H7 (cell line): ENCODE measurements at regions not wholly inside any gene's neighbourhood (a gene's known extent, or its start where the extent isn't known, plus 50 kb on each side); places are given as distances from the start of the nearest gene placed in this dataset.

Source experiments
- DNase-seq: peaks from one replicate; pipeline ENCODE4 v3.0.0; 2012
- H3K27me3 ChIP-seq: 2 replicates; pipeline ENCODE4 v1.6.0; 2011; ENCODE audit warnings: mild to moderate bottlenecking, low read length; ENCODE audit not compliant: control insufficient read depth, insufficient read depth
- H3K36me3 ChIP-seq: replicated peaks from 2 replicates; pipeline ENCODE4 v1.5.1; 2011; ENCODE audit warnings: low read length; ENCODE audit not compliant: control insufficient read depth, insufficient read depth
- H3K4me3 ChIP-seq: 2 replicates; pipeline ENCODE4 v1.5.1; 2011; ENCODE audit warnings: low read depth, mild to moderate bottlenecking, control low read depth, low read length, moderate library complexity; ENCODE audit not compliant: insufficient read depth

DNA sequence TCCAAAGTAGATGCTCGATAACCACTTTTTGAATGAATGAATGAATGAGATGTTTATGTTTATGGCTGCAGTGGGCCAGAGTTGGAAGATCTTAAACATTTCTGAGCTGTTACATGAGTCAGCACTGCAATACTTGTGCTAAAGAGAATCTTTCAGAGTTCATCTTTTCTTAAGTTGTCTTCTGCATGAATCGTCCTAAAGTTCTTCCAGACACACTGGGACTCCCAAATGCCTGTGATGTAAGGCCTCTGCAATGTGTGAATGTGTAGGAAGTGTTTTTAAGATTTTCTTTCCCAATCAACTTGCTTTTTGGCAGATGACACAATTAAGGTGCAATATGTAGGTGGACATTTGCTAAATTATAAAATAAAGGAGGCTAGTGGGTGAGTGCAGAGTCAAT, 50.3 kb upstream of the TRIM9 start:
- DNase-seq = no peak
- Histone ChIP-seq H3K4me3 (no peak overlapping the region), H3K36me3 (no peaks in the 10 kb centered on the region), H3K27me3 (no peaks in the 10 kb centered on the region)

DNA sequence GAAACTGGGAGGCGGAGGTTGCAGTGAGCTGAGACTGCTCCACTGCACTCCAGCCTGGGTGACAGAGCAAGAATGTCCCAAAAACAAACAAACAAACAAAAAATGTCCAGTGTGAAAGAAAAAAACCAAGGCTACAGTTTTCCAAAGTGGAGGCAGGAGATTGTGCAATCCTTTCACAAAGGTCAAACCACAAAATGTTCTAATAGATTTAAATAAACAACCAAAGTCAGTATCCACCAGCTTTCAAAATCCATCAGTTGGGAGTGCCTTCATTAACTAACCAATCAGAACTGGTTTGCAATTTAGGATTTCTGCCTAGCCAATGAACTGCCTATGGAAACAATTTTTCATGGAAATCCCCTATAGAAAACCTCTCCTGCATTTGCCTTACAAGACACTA, 52.3 kb upstream of the TRIM9 start:
- no peak for DNase-seq
- H3K36me3 ChIP-seq = no peaks in the 10 kb centered on the region
- H3K4me3 ChIP-seq = no peak overlapping the region
- no peaks in the 10 kb centered on the region for H3K27me3 ChIP-seq

DNA sequence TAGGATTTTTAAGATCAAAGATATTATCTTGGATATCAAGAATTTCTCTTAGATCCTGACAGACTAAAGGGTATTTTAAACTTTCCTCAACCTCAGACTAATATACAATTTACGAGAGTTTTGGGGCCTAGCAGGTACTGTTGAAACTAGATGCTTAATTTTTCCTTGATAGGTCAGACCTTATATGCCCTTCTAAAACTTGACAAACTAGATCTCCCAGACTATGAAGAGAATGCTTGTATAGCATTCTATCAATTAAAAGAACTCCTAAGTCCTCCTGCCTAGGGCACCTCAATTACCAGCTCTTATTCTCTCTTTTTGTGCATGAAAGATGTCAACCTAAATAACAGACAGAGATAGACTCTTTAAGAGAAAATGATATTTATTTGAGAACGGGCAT, 60.4 kb upstream of the TRIM9 start:
- DNase-seq = no peak
- Histone ChIP-seq H3K36me3 (no peaks in the 10 kb centered on the region), H3K4me3 (no peak overlapping the region), H3K27me3 (no peaks in the 10 kb centered on the region)

DNA sequence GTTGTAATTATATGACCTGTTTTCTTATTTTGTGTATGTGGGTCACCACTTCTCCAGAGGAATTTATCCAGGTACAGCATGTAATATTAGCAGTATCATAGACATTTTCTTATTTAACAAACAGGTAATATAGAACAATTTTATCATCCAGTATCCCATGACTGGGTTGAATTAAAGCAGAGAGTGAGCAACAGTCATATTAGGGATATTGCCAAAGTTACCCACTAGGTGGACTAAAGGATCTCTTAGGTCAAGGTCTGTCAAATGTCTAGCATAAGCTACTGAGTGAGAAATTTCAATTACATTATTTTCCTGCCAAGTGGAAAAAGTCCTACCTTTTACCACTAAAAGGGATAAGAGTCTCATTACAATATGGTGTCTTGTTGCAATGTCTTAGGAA, 62.1 kb upstream of the TRIM9 start:
- Histone ChIP-seq H3K4me3 (no peak overlapping the region), H3K27me3 (no peaks in the 10 kb centered on the region), H3K36me3 (no peaks in the 10 kb centered on the region)
- DNase-seq = no peak

DNA sequence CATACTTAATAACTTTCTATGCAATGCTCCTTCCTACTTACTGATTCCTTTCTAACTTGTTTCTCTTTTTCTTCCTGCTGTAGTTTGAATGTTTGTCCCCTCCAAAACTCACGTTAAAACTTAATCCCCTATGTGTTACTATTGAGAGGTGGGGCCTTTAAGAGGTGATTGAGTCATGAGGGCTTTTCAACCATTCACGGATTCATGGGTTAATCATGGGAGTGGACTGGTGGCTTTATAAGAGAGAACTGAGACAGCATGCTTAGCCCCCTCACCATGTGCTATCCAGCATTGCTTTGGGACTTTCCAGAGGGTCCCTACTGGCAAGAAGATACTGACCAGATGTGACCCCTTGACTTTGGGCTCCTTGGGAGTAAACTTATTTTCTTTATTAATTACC, 66.0 kb upstream of the TRIM9 start:
- DNase-seq = no peak
- no peaks in the 10 kb centered on the region for H3K27me3 ChIP-seq
- H3K36me3 ChIP-seq = no peaks in the 10 kb centered on the region
- H3K4me3 ChIP-seq = no peak overlapping the region

DNA sequence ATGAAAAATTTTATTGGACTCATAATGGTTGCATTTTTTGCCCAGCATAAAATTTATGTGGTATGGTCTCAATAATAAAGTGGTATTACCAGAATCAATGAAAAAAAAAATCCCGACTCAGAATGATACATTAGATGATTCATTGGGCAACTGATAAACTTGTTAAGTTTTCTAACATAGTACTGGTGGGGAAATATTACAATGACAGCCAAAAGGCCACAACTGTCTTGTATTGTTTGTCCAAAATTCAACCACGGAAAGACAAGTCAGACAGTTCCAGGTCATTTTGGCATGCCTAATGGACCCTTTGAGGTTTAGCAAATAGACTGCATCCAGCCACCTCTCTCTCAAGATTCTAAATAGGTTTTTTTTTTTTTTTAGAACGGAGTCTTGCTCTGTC, 70.5 kb upstream of the TRIM9 start:
- H3K36me3 ChIP-seq = no peaks in the 10 kb centered on the region
- H3K4me3 ChIP-seq = no peak overlapping the region
- no peaks in the 10 kb centered on the region for H3K27me3 ChIP-seq
- no peak for DNase-seq

DNA sequence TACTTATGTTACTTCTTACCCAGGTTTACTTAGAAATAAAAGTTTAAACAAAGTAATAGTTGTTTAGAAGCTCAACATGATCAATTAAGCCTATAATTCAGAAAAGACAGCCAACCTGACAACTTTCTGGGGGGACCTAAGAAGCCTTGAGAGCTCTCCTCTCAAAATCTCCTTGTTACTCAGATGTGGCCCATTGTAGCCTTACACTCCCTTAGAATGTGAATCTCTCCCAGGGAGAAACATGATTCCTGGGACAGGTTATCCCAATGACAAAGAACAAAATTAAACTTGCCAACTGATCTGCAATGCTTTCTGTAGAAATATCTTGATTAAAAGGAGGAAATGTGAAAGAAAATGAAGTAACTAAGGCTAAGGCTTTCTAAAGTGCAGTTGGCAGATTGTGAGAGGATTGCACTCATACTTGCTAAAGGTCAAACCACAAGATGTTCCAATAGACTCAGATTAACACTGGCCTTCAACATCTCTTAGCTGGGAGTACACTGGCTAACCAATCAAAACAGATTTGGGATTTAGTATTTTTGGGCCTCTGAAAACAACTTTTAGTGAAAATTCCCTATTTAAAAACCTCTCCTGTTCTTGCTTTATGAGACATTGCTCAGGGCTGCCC, 72.3 kb upstream of the TMX1 start:
- no peak for DNase-seq
- Histone ChIP-seq H3K36me3 (no peaks in the 10 kb centered on the region), H3K4me3 (no peak overlapping the region), H3K27me3 (no peaks in the 10 kb centered on the region)

DNA sequence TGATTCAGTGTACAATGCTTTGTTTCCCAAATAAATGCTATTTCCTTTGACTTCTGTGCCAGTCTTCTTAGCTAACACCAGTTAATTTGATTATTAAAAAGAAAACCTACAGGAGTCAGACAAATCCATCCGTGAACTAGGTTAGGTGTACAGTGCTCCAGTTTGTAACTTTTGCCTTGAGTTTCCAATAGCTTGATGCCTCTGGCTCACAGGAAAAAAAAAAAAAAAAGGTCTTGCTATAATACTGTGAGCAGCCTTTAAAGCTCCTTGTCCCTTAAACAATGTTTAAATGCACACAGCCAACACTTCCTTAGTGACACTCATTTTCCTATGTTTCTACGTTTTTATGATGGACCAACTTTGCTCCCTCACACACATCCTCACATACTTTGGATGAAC, 71.8 kb upstream of the TMX1 start:
- no peaks in the 10 kb centered on the region for H3K27me3 ChIP-seq
- no peaks in the 10 kb centered on the region for H3K36me3 ChIP-seq
- H3K4me3 ChIP-seq = no peak overlapping the region
- no peak for DNase-seq

DNA sequence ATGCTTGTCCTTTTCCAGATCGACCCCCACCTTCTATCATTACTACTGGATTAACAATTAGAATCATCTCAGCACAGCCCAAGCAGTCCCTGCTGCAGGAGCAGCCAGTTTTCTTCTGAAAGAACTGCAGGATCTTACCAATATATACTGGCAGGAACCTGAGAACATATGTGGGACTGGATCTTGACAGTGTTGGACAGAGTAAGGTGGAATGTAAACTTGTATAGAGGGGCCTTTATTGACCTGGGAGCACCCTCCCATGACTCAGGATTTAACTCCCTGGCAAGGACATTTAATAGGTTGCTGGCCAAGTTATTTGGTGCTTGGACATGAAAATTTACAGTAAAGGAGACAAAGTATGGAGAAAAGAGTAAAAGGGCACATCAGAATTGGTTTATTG, 66.2 kb upstream of the TMX1 start:
- Histone ChIP-seq H3K27me3 (no peaks in the 10 kb centered on the region), H3K36me3 (no peaks in the 10 kb centered on the region), H3K4me3 (no peak overlapping the region)
- DNase-seq = no peak

DNA sequence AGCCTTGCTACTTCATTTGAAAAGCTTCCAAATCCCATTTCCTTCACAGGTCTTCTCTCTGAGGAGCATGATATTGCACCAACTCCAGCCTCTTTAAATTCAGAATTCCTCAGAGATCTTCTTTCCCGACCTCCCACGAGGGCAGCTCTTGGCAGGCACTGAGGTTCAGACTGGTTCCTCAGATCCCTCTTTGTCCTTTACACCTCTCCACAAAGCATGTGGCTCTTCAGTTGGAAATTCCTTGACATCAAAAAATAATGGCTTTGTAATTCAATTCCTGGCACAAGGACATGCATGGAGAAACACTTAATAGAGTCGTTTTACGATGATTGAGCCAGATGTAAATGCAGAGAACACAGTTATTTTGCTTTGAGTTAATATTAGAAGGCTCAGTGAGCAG, 63.2 kb upstream of the TMX1 start:
- DNase-seq = peak; percentile 28

DNA sequence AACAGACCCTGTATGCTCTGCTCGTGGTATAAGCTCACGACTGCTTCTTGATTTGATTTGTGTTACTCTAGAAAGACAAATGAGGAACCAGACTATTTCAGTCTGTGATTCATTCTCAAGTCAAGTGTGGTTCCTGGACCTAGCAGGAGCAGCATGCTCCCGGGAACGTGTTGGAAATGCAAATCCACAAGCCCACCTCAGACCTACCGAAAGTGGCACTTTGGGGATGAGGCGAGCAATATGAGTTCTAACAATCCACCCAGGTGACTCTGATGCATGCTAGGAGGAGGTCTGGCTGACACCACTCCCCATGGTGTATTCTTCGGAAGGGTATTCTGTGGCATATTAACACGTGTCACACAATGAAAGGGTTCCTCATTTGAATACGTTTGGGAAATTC, 59.5 kb upstream of the TMX1 start:
- DNase-seq = no peak
- Histone ChIP-seq H3K27me3 (no peaks in the 10 kb centered on the region), H3K36me3 (no peaks in the 10 kb centered on the region), H3K4me3 (no peak overlapping the region)

More for the DNA sequence above, 63.2 kb upstream of the TMX1 start:
- Histone ChIP-seq H3K27me3 (no peaks in the 10 kb centered on the region), H3K36me3 (no peaks in the 10 kb centered on the region), H3K4me3 (no peak overlapping the region)

DNA sequence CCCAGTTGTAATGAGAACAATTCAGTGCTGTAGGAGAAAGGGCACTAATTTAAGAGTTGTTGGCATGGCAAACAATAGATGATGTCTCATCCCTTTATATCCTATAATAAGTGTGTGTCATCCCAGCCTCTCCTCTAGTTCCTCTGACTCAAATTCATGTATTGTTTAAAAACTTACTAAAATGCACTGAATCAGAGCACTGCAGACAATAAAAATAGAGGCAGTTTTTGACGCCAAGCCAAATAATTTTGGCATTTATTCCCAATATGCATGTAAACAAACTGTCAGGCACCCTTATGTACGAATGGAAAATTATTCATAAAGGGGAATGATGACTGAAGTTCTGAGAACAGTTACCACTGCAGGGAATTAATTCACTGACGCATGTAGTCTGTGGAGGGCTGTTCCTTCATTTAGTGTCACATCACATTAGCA, 57.9 kb upstream of the TMX1 start:
- DNase-seq = no peak
- Histone ChIP-seq H3K27me3 (no peaks in the 10 kb centered on the region), H3K4me3 (no peak overlapping the region), H3K36me3 (no peaks in the 10 kb centered on the region)

DNA sequence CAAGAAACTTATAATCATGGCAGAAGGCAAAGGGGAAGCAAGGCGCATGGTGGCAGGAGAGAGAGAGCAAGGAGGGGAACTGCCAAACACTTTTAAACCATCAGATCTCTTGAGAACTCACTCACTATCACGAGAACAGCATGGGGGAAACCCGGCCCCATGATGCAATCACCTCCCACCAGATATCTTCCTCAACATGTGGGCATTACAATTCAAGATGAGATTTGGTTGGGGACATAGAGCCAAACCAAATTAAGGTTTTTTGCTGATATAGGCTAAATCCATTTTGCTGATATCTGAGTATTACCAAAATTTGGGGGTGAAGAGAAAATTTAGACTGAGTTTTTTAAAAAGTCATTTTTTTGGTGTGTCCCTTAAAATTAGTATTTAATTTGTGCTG, 54.9 kb upstream of the TMX1 start:
- H3K36me3 ChIP-seq = no peaks in the 10 kb centered on the region
- no peak for DNase-seq
- H3K27me3 ChIP-seq = no peaks in the 10 kb centered on the region
- H3K4me3 ChIP-seq = no peak overlapping the region

DNA sequence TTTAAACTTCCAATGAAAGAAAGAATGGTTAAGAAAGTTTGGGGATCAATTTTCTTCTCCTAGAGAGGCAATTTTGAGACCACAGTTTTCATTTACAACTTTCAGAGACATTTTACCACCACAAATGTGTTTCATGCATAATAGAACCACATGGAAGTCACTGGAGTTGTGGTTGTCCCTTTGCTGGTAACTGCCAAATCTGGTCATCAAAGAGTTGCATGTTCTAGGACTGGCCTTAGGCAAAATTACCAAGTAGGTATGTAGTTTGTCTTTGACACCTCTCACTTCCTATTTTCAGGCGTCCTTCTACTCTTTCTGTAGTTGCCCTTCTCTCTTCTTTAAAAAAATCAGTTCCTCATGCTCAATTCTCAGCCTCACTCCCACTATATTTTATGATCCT, 54.3 kb upstream of the TMX1 start:
- DNase-seq = no peak

DNA sequence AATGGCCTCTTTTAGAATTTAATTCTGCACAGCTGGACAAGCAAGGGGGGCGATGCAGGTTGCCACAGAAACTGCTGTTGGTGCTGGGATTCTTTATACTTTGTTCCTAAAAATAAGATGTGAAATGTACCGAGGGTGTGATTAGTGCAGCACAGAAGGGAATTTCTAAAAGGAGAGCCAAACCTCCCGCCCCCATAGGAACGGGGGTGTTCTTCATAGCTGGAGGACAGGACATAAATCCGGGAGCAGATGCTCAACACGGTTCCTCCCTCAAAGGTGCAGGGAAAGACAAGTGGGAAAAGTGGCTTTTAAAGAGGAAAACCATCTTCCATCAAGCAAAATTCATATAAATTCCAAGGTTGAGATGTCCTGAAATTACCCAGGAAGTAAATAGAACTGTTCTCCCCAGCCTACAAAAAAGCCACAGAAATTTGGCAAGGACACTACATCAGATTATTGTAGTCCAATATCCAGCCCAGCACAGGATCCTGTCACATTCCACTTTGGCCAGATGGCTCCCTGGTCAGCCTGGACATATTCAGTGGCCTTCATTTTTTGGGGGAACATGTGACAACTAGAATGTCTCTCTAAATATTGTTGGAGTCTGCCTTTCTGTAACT, 51.4 kb upstream of the TMX1 start:
- Histone ChIP-seq H3K27me3 (no peaks in the 10 kb centered on the region), H3K36me3 (no peaks in the 10 kb centered on the region), H3K4me3 (no peak overlapping the region)
- no peak for DNase-seq

More for the DNA sequence above, 54.3 kb upstream of the TMX1 start:
- Histone ChIP-seq H3K27me3 (no peaks in the 10 kb centered on the region), H3K36me3 (no peaks in the 10 kb centered on the region), H3K4me3 (no peak overlapping the region)
